ENCODE measurements at regions not wholly inside any gene's neighbourhood (a gene's known extent, or its start where the extent isn't known, plus 50 kb on each side); places are given as distances from the start of the nearest gene placed in this dataset.

DNA sequence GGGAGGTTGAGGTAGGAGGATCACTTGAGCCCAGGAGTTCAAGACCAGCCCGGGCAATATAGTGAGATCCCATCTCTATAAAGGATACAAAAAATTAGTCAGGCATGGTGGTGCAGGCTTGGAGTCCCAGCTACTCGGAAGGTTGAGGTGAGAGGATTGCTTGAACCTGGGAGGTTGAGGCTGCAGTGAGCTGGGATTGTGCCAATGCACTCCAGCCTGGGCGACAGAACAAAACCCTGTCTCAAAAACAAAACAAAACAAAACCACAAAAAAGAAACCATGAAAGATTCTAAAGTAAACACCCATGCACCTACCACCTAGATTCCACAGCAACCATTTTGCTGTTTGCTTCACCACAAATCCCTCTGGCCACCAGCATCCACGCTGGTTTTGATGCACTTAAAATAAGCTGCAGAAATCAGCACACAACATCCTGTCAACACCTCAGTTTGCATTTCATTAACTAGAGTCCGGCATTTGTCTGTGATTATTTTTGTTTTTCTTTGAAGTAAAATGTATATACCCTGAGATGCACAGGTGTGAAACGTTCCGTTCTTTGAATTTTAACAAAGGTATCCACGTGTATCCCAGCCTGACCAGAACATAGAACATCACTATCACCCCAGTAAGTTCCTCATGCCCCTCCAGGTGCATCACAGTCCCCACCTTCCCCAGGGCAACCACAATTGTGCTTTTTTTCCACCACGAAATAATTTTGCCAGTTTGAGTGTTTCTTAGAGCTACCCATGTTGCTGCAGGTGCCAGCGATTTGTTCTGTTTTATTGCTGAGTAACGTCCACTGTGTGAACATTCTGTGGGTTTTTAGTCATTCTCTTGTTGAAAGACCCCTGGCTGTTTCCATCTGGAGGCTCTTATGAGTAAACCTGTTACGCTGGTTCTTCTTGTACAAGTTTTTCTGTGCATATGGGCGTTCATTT is 191.5 kb downstream of the SEC14L1 start:
- H3K4me2 ChIP-seq (ENCODE audit: low read depth, low read length), result no peak overlapping the region
- no peak for TF ChIP-seq NFE2 (CRISPR knock-in tag; IDR thresholded peaks at IDR 0.05)
- no peak for TF ChIP-seq TGIF2 (CRISPR knock-in tag; IDR thresholded peaks at IDR 0.05)
- no peak for TF ChIP-seq HIC2 (CRISPR knock-in tag; IDR thresholded peaks at IDR 0.05; ENCODE audit: low read depth)
- TF ChIP-seq, protein P1, sequence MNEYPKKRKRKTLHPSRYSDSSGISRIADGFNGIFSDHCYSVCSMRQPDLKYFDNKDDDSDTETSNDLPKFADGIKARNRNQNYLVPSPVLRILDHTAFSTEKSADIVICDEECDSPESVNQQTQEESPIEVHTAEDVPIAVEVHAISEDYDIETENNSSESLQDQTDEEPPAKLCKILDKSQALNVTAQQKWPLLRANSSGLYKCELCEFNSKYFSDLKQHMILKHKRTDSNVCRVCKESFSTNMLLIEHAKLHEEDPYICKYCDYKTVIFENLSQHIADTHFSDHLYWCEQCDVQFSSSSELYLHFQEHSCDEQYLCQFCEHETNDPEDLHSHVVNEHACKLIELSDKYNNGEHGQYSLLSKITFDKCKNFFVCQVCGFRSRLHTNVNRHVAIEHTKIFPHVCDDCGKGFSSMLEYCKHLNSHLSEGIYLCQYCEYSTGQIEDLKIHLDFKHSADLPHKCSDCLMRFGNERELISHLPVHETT (CRISPR knock-in tag; conservative IDR thresholded peaks at IDR 0.05), result no peak
- no peak for TF ChIP-seq ZNF788 (CRISPR knock-in tag; IDR thresholded peaks at IDR 0.05; ENCODE audit: borderline replicate concordance)
- TF ChIP-seq STAT5B (CRISPR knock-in tag; IDR thresholded peaks at IDR 0.05), result no peak
- TF ChIP-seq ZNF713 (CRISPR knock-in tag; IDR thresholded peaks at IDR 0.05), result no peak
- TF ChIP-seq ZNF331 (CRISPR knock-in tag; IDR thresholded peaks at IDR 0.05), result no peak
- no peak for TF ChIP-seq ZNF407 (CRISPR knock-in tag; IDR thresholded peaks at IDR 0.05; ENCODE audit: not compliant biosample characterization)
- TF ChIP-seq, protein P2, sequence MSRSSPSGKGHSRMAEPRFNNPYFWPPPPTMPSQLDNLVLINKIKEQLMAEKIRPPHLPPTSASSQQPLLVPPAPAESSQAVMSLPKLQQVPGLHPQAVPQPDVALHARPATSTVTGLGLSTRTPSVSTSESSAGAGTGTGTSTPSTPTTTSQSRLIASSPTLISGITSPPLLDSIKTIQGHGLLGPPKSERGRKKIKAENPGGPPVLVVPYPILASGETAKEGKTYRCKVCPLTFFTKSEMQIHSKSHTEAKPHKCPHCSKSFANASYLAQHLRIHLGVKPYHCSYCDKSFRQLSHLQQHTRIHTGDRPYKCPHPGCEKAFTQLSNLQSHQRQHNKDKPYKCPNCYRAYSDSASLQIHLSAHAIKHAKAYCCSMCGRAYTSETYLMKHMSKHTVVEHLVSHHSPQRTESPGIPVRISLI (CRISPR knock-in tag; IDR thresholded peaks at IDR 0.05; ENCODE audit: borderline replicate concordance), result peak; percentile 40; the same call in 1 of the 2 replicates

More for the DNA sequence above, 191.5 kb downstream of the SEC14L1 start:
- no peaks in the 10 kb centered on the region for H3K9me3 ChIP-seq (ENCODE audit: low read length)
- TSS peak; percentile 18 for BruUV-seq (replicated peaks)
- H3K9ac ChIP-seq (ENCODE audit: insufficient read depth, low read depth, low read length), result no peak overlapping the region
- ATAC-seq (no peak), FAIRE-seq (no peak), DNase-seq (ENCODE audit: low spot score) (no peak)
- ChIA-PET CTCF (ENCODE audit: low intra/inter-chr PET ratio, low total read pairs) (interaction anchor here (1.8 to 2.4 kb wide), 3 partner anchors 42 to 162 kb away, joined by 6 to 20 read pairs (median 7); no protein-coding TSS in a partner anchor), POLR2A (interaction anchor here (0.7 to 2.5 kb wide), 10 partner anchors 9 to 121 kb away, joined by 3 to 15 read pairs (median 4); no protein-coding TSS in a partner anchor)
- intact Hi-C loops (cut with micrococcal nuclease; ENCODE audit: unreplicated experiment) (no loop called here), in situ Hi-C loops (cut with HindIII; ENCODE audit: extremely low pct_ligation_motif_present, low pct_unique_long_range_greater_than_20kb) (loop anchor here (5.0 kb wide), 2 partner anchors 95 to 165 kb away; no protein-coding TSS in a partner anchor)
- no peak overlapping the region for H3K4me3 ChIP-seq (replicated peaks in 1 of 3; ENCODE audit: insufficient read depth in 1 of 3, low read depth in 2 of 3, low read length in 3 of 3)
- peaks cover 40% of the 10 kb centered on the region for H3K4me1 ChIP-seq (ENCODE audit: insufficient read depth, low read length)
- peaks cover 57% of the 10 kb centered on the region for H4K20me1 ChIP-seq (ENCODE audit: insufficient read depth, low read length)
- H3K79me2 ChIP-seq (ENCODE audit: insufficient read depth, low read length), result peaks cover 87% of the 10 kb centered on the region
- 94% methylated on average over 13 of the region's 13 CpGs for WGBS (ENCODE audit: low lambda C conversion rate)
- no peaks in the 10 kb centered on the region for H3K27me3 ChIP-seq (ENCODE audit: control insufficient read depth in 1 of 2, insufficient read depth in 2 of 2, low read length in 2 of 2)
- H3K27ac ChIP-seq (ENCODE audit: extremely low read length, insufficient read depth, low read length), result no peak overlapping the region
- H3K36me3 ChIP-seq (replicated peaks in 1 of 2; ENCODE audit: control insufficient read depth in 1 of 2, insufficient read depth in 2 of 2, low read length in 2 of 2), result peaks cover 5 to 15% of the 10 kb centered on the region in 2 experiments; a peak in 1 of 5 replicates
- H2AFZ ChIP-seq (ENCODE audit: low read length), result no peak overlapping the region

Data from HepG2 (cell line).